ENCODE measurements at regions not wholly inside any gene's neighbourhood (a gene's known extent, or its start where the extent isn't known, plus 50 kb on each side); places are given as distances from the start of the nearest gene placed in this dataset.

DNA sequence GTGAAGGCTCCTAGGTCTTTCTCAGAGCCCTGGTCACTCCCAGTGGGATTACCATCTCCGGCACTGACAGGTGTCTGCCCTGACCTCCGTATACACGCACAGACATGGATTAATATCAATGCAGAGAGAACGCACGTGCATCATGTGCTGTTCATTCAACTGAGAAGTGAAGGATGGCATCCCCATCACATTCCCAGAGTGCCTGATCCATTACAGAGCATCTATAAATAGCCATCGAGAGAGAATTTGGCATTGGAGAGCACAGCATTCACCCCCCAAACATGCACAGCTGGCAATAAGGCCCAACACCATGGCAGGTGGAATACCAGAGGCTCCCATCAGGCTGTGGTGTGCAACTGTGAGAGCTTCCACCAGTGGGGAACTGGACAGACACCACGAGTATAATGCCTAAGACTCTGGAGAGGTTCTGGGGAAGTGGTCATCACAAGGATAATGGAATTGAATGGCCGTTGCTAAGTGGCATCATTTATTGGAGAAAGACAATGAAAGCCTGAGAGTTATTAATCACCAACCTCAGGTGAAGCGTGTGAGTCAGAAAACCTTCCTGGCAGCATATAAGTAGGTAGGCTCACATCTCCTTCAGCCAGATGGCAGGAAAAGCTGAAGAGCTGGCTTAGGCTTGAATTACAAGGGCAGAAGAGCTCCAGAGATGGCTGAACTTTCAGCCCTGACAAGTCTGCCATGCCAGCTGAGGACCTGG, 244.5 kb upstream of the ID2 start:
- POLR2A ChIA-PET = no interaction called here
- H3K27ac ChIP-seq (ENCODE audit: low read depth, low read length) = no peak overlapping the region
- no peaks in the 10 kb centered on the region for H3K36me3 ChIP-seq (ENCODE audit: control insufficient read depth in 1 of 2, insufficient read depth in 2 of 2, low read length in 2 of 2)
- H3K9me2 ChIP-seq (ENCODE audit: insufficient read depth) = no peaks in the 10 kb centered on the region
- no peak overlapping the region for H2AFZ ChIP-seq (ENCODE audit: low read depth, low read length, poor library complexity, severe bottlenecking)
- no TSS peak for BruUV-seq (replicated peaks)
- no peak overlapping the region for H3K4me3 ChIP-seq (replicated peaks in 1 of 2; ENCODE audit: low read depth in 1 of 2, low read length in 2 of 2)
- CTCF ChIA-PET = no interaction called here
- DNase-seq (ENCODE audit: low read depth, low spot score) (no peak), ATAC-seq (no peak)
- RAD21 ChIA-PET (ENCODE audit: low non-redundant PET in 1 of 2, low total read pairs in 2 of 2, uncharacterized antibody in 2 of 2, unreplicated experiment in 2 of 2) = no interaction called here
- no peaks in the 10 kb centered on the region for H3K79me2 ChIP-seq (ENCODE audit: insufficient read depth, low read length)
- H3K9me3 ChIP-seq (ENCODE audit: control insufficient read depth in 1 of 2, insufficient read depth in 1 of 2, low read depth in 1 of 2, low read length in 2 of 2) = no peaks in the 10 kb centered on the region
- peaks cover 0 to 3% of the 10 kb centered on the region in 2 experiments; a peak in 1 of 4 replicates for H3K4me1 ChIP-seq (ENCODE audit: control insufficient read depth in 1 of 2, insufficient read depth in 2 of 2, low read length in 2 of 2)
- no peak for TF ChIP-seq ZBTB33 (IDR thresholded peaks at IDR 0.05; ENCODE audit: extremely low read depth, insufficient replicate concordance, low read length)
- TF ChIP-seq EZH2 (IDR thresholded peaks at IDR 0.05) = no peak
- no peak for TF ChIP-seq SRF (IDR thresholded peaks at IDR 0.05; ENCODE audit: low read depth)
- no peak for TF ChIP-seq FOSL1 (IDR thresholded peaks at IDR 0.05; ENCODE audit: low read depth)
- intact Hi-C loops (cut with micrococcal nuclease) = no loop called here
- no peaks in the 10 kb centered on the region for H4K20me1 ChIP-seq (ENCODE audit: insufficient read depth)
- H3K4me2 ChIP-seq (ENCODE audit: low read length) = no peak overlapping the region
- H3K9ac ChIP-seq (ENCODE audit: low read length) = no peak overlapping the region
- no peaks in the 10 kb centered on the region for H3K27me3 ChIP-seq (ENCODE audit: insufficient read depth, low read length)

GRCh38 chr2:8437949-8438400, 243.9 kb upstream of the ID2 start:
- Histone ChIP-seq H3K9me2 (ENCODE audit: insufficient read depth) (no peaks in the 10 kb centered on the region), H3K9ac (ENCODE audit: low read length) (no peak overlapping the region), H3K4me2 (ENCODE audit: low read length) (no peak overlapping the region), H4K20me1 (ENCODE audit: insufficient read depth) (no peaks in the 10 kb centered on the region), H3K4me1 (ENCODE audit: control insufficient read depth in 1 of 2, insufficient read depth in 2 of 2, low read length in 2 of 2) (peaks cover 0 to 3% of the 10 kb centered on the region in 2 experiments; a peak in 1 of 4 replicates), H3K27ac (ENCODE audit: low read depth, low read length) (no peak overlapping the region), H3K36me3 (ENCODE audit: control insufficient read depth in 1 of 2, insufficient read depth in 2 of 2, low read length in 2 of 2) (no peaks in the 10 kb centered on the region), H3K27me3 (ENCODE audit: insufficient read depth, low read length) (no peaks in the 10 kb centered on the region), H3K4me3 (replicated peaks in 1 of 2; ENCODE audit: low read depth in 1 of 2, low read length in 2 of 2) (no peak overlapping the region), H3K9me3 (ENCODE audit: control insufficient read depth in 1 of 2, insufficient read depth in 1 of 2, low read depth in 1 of 2, low read length in 2 of 2) (no peaks in the 10 kb centered on the region), H2AFZ (ENCODE audit: low read depth, low read length, poor library complexity, severe bottlenecking) (no peak overlapping the region), H3K79me2 (ENCODE audit: insufficient read depth, low read length) (no peaks in the 10 kb centered on the region)
- ATAC-seq = no peak
- ChIA-PET POLR2A (no interaction called here), RAD21 (ENCODE audit: low non-redundant PET in 1 of 2, low total read pairs in 2 of 2, uncharacterized antibody in 2 of 2, unreplicated experiment in 2 of 2) (no interaction called here), CTCF (no interaction called here)
- intact Hi-C loops (cut with micrococcal nuclease) = no loop called here
- BruUV-seq (replicated peaks) = no TSS peak
- DNase-seq (ENCODE audit: low read depth, low spot score) = no peak
- TF ChIP-seq YY1 (IDR thresholded peaks at IDR 0.05; ENCODE audit: extremely low read depth, insufficient replicate concordance, low read depth, low read length) (no peak), POLR2AphosphoS5 (IDR thresholded peaks at IDR 0.05; ENCODE audit: low read depth, low read length) (no peak), CEBPB (IDR thresholded peaks at IDR 0.05; ENCODE audit: low read depth) (no peak), POLR2A (IDR thresholded peaks at IDR 0.05; ENCODE audit: borderline replicate concordance, extremely low read depth, insufficient read depth, insufficient read length) (no peak), CBX3 (IDR thresholded peaks at IDR 0.05; ENCODE audit: low read depth) (no peak), ZNF274 (IDR thresholded peaks at IDR 0.05; ENCODE audit: low read depth, low read length) (no peak), ZFX (IDR thresholded peaks at IDR 0.05) (no peak), EZH2phosphoT487 (IDR thresholded peaks at IDR 0.05; ENCODE audit: borderline replicate concordance) (no peak), FOSL1 (IDR thresholded peaks at IDR 0.05; ENCODE audit: low read depth) (no peak), ELF1 (IDR thresholded peaks at IDR 0.05; ENCODE audit: borderline replicate concordance, low read depth) (no peak), JUND (IDR thresholded peaks at IDR 0.05) (no peak), SP1 (IDR thresholded peaks at IDR 0.05; ENCODE audit: low read depth) (no peak)
- TF ChIP-seq, protein P1, sequence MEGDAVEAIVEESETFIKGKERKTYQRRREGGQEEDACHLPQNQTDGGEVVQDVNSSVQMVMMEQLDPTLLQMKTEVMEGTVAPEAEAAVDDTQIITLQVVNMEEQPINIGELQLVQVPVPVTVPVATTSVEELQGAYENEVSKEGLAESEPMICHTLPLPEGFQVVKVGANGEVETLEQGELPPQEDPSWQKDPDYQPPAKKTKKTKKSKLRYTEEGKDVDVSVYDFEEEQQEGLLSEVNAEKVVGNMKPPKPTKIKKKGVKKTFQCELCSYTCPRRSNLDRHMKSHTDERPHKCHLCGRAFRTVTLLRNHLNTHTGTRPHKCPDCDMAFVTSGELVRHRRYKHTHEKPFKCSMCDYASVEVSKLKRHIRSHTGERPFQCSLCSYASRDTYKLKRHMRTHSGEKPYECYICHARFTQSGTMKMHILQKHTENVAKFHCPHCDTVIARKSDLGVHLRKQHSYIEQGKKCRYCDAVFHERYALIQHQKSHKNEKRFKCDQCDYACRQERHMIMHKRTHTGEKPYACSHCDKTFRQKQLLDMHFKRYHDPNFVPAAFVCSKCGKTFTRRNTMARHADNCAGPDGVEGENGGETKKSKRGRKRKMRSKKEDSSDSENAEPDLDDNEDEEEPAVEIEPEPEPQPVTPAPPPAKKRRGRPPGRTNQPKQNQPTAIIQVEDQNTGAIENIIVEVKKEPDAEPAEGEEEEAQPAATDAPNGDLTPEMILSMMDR (IDR thresholded peaks at IDR 0.05 in 2 of 3, conservative IDR thresholded peaks at IDR 0.05 in 1 of 3; ENCODE audit: borderline replicate concordance in 1 of 3, insufficient read depth in 1 of 3, low read depth in 2 of 3, low read length in 2 of 3) = no peak
- TF ChIP-seq, protein P2, sequence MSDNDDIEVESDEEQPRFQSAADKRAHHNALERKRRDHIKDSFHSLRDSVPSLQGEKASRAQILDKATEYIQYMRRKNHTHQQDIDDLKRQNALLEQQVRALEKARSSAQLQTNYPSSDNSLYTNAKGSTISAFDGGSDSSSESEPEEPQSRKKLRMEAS (IDR thresholded peaks at IDR 0.05) = no peak
